Body of pancreas (tissue), 4 donors: ENCODE measurements at regions not wholly inside any gene's neighbourhood (a gene's known extent, or its start where the extent isn't known, plus 50 kb on each side); places are given as distances from the start of the nearest gene placed in this dataset.

ENCODE experiments used
- POLR2A ChIP-seq, 3 donors: fragments of 450-650 bp; IDR thresholded peaks; one replicate each; pipeline ENCODE4 v1.6.1; 2016; ENCODE audit warnings: antibody characterized with exemption in 3 of 3, mild to moderate bottlenecking in 2 of 3
- TF ChIP-seq, protein P1 (sequence below), 7 experiments: fragments of 450-650 bp in 4 of 7; fragments of 200-600 bp in 3 of 7; sonication (generic) in 3 of 7; IDR thresholded peaks; one replicate each; pipeline ENCODE4 v1.5.1; 2016 to 2019; ENCODE audit warnings: antibody characterized with exemption in 7 of 7

DNA sequence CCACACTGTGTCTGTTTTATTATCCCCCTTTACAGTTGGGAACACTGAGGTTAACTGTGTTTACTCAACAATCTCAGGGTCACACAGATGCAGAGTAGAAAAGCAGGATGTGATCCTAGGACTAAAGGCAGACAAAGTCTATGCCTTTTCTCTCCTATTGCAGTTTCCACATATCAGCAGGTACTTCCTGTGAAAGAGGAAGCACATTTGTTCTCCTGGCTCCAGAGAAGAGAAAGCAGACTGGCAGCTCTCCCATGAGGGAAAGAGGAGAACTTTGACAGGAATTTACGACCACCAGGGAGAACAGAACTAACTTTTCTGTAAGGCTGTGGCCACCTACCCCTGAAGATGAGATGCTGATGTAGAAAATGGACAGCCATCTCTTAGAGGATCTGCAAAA, 84.2 kb upstream of the TNC start:
- TF ChIP-seq, protein P1, sequence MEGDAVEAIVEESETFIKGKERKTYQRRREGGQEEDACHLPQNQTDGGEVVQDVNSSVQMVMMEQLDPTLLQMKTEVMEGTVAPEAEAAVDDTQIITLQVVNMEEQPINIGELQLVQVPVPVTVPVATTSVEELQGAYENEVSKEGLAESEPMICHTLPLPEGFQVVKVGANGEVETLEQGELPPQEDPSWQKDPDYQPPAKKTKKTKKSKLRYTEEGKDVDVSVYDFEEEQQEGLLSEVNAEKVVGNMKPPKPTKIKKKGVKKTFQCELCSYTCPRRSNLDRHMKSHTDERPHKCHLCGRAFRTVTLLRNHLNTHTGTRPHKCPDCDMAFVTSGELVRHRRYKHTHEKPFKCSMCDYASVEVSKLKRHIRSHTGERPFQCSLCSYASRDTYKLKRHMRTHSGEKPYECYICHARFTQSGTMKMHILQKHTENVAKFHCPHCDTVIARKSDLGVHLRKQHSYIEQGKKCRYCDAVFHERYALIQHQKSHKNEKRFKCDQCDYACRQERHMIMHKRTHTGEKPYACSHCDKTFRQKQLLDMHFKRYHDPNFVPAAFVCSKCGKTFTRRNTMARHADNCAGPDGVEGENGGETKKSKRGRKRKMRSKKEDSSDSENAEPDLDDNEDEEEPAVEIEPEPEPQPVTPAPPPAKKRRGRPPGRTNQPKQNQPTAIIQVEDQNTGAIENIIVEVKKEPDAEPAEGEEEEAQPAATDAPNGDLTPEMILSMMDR (IDR thresholded peaks at IDR 0.05) = no peak
- no peak for TF ChIP-seq POLR2A (IDR thresholded peaks at IDR 0.05)
